ENCODE measurements at regions not wholly inside any gene's neighbourhood (a gene's known extent, or its start where the extent isn't known, plus 50 kb on each side); places are given as distances from the start of the nearest gene placed in this dataset.
A peak's percentile ranks its signal among the peaks of the same experiment; 100 is the strongest.
"Not testable (repeated sequence)": the region's sequence is repeated elsewhere in the genome, so short reads cannot be mapped to it uniquely, and the experiment has no call there.

DNA sequence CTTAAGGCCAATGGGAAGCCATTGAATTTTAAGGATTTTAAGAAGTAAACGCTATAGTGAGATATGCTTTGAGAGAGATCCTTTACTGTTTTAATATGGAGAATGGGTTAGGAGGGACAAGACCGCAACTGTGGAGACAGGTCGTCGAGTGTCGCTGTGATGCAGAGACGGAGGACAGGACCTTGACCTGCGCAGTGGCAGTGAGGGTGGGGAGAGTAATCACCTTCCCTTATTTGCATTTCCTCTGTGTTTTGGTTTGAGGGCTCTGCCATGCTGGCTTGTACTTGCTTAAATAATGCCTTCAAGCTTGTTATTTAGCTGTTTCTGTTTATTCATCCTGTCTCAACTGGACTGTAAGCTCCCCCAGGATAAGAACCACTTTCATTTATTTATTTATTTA, 345.0 kb downstream of the FBXW7 start:
- no peak for DNase-seq

DNA sequence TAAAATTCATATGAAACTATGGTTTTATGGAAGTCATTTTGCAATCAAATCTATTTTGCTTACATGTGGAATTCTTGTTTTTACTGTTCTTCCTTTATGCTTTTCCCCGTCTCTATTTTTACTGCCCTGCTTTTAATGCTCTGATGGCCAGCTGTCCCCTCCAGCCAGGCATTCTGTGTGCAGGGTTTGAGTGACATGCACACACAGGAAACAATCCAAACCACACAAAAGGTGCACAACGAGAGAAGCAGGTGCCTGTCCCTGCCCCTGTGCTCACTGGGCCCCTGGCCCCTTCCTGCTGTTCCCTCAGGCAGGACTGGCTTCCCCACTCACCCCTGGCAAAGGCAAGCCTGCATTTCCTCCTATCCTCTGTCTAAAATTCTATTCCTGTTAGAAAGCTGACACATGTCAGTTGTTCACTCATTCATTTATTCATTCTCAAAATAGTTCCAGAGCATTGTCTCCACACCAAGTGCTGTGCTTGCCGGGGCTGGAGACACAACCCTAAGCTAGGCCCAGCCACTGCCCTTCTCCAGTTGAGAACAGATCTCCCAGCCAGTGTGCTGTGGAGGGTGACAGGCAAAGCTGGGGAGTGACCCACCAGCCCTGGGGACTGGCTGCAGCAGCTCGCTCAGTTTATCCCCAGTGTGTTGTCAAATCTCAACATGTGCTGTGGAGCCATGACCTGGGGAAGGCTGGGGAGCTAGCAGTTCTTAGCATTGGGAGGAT, 346.3 kb downstream of the FBXW7 start:
- DNase-seq, result no peak

DNA sequence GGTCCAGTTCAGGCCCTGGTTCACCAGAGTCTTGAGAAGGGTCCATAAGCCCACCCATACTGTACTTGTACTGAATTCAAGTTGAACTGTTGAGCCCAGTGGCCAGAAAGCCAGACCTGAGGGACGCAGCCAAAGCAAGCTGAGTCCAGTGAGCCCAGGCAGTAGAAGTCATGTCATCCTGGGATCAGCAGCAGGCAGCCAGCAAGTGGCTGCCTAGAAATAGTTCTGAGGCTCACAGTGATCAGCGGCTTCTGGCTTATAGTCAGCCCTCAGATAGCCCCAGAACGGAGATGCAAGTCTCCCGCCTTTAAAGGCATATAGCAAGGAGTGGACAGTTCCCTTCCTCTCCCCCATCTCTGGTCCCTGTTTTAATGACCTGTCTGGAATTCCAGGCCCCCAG, 347.1 kb downstream of the FBXW7 start:
- DNase-seq, result no peak

DNA sequence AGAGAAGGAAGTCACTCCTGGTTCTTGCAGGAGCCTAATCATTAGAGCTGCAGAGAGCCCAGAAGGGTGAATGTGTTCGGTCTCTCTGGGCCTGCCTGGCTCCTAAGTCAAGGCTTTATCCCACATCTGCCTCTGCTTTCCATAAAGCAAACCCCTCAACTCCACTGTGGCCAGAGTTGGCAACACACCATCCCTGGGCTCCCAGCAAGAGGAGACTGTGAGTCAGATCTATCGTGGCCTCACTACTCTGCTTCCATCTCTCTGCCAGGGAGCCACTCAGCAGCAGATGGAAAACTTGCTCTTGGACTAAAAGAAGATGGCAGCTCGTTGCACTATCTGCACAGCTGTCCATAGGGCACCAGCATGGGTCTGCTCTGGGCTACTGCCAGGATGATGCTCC, 348.2 kb downstream of the FBXW7 start:
- DNase-seq, result no peak

DNA sequence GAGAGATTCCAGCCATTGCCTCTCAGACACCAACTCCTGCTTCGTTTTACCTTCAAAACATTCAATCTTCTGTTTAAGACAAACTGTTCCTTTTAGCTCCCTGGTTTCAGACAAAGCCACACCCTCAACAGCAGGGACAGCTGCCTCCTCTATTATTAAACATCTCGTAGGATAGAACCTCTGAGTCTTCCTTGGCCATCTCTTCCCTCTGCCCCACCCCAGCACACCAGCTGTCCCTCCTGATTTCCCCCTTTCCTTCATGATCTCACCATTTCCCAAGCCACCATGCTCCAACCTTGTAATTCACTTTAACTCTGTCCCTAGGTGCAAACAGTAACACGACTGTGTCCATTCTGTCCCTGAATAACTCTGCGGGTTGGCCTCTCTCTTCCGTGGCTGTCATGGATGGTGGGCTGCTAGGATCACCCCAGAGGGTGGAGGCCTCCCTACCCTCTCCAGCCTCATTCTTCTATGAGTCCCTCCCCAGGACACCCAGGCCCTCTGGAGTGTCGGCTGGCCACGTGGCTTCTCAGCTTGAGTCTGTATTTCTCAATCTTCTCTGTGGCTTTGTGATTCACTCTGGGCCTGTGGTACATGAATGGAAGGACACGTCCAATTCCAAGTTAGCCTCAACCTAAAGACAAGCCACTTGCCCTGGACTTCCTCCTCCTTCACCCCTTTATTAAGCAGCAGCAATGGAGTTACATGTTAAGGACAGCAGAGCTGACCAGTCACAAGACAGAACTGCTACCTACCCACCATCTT, 349.9 kb downstream of the FBXW7 start:
- no peak for DNase-seq

DNA sequence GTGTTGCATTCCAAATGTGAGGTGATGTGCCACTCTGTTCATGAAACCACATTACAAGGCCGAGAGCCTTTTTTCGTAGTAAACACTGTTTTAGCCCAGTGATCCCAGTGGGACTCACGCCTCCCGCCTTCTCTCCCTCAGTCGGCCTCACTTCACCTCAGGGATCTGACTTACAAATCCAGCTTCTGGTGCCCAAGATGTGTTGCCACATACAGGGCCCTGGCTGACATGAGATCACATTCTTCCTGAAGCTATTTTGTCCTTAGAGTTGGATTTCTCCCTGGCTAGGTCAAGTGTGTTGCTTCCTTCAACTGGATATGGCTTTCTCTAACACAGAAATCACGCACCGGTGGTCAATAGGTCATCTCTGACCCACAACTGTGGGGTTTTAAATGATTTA, 354.7 kb downstream of the FBXW7 start:
- no peak for DNase-seq

DNA sequence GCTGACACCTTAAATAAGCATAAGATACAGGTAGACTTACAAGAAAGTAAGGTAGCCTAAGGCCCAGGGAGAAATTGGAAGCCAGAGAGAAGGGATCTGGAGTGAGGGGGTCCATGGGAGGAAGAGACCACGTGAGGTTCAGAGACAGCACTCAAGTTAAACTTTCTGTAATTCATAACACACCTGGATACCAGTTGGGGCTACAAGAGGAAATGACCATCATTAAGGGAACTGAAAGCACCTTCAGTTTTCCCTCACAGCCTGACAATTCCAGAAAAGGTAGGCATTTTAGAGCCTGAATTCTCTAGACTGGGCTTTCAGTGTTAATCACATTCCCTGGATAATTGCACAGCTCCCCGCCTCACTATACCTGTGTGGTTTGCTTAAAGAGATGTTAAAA, 355.5 kb downstream of the FBXW7 start:
- no peak for DNase-seq

DNA sequence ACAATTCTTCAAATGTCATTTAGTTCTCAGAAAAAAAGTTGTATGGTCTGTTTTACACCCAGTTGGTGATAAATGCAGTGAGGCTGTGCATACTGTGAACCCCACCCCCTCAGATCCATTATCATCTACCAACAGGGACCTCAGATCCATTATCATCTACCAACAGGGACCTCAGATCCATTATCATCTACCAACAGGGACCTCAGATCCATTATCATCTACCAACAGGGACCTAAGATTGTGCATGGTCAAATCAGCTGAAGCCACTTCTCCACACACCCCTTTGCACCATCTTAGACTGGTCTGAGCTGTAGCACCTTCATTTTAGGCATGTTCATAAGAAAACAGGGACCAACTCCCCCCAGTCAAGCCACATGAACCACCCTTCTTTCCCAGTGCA, 358.4 kb downstream of the FBXW7 start:
- DNase-seq, result not testable (repeated sequence)

DNA sequence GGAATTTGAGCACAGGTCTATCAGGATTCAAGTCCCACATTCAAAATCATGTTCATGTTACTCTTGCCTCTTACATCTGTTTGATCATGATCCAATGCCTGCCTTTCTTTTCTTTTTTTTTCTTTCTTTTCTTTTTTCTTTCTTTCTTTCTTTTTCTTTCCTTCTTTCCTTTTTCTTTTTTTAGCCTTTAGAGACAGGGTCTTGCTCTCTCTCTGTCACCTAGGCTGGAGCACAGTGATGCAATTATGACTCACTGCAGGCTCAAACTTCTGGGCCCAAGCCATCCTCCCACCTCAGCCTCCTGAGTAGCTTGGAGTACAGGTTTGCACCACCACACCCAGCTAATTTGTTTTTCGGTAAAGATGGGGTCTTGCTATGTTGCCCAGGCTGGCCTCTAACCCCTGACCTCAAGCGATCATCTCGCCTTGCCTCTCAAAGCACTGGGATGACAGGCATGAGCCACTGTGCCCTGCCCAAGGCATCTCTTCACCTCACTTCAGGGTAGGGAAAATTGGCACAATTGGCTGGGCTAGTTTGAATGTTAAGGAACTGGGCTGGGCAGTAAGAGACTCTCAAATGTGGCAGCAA, 359.2 kb downstream of the FBXW7 start:
- DNase-seq, result no peak

DNA sequence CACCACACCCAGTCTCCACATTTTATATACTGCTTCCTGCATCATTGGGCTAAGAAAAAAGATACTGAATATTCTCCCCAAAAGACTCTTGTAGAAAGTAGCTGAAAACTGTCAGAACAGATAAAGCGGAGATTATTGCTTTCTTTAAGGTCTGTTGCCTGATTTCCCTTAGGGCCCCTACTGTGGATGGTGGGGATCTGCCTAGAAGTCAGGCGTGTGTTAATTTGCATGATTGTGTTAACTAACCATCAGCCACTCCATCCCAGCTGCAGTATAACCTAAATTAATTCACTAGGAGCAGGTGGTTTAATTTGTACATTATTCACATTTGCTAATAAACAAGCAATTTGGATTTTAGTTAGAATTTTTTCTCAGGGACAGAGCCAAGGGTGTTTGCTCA, 360.3 kb downstream of the FBXW7 start:
- no peak for DNase-seq

DNA sequence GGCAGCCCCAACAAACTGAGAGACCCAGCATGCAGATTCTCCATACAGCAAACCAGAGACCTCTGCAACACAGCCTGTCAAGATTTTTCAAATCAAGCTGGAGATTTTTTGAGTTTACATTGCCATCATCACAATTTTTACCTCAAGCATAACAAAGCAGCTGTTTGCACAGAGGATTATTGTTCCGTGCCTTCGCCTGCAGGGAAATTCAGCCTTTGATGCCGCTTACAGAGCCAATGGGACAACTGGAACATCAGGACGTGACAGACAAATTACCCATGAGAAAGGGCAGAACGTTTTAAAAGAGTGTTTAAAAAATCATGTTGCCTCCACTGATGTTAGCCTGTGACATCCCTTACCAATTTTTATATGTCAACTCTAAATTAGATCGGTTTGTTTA, 363.7 kb downstream of the FBXW7 start:
- no peak for DNase-seq

DNA sequence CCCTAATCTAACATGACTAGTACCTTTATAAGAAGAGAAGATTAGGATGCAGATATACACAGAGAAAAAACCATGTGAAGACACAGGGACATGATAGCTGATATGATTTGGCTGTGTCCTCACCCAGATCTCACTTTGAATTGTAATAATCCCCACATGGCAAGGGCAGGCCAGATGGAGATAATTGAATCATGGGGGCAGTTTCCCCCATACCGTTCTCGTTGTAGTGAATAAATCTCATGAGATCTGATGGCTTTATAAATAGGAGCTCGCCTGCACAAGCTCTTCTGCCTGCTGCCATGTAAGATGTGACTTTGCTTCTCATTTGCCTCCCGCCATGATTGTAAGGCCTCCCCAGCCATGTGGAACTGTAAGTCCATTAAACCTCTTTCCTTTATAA, 364.3 kb downstream of the FBXW7 start:
- DNase-seq, result no peak

DNA sequence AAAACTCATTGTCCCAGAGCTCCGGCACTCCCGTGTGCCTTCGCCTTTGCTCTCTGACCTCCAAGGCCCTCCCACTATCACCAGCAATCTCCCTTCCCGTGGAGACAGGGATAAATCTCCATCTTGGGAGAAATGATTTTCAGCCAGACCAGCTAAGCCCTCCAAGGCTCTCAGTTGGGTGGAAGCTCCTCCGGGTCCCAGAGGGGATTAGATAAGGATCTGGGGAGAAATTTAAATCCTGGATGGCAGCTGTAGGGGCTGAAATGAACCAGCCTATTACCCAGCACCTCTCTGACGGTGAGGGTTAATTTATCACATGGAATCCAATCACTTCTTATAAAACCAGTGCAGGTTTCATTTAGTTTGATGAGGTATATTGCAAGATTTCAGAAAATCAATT, 366.2 kb downstream of the FBXW7 start:
- no peak for DNase-seq

DNA sequence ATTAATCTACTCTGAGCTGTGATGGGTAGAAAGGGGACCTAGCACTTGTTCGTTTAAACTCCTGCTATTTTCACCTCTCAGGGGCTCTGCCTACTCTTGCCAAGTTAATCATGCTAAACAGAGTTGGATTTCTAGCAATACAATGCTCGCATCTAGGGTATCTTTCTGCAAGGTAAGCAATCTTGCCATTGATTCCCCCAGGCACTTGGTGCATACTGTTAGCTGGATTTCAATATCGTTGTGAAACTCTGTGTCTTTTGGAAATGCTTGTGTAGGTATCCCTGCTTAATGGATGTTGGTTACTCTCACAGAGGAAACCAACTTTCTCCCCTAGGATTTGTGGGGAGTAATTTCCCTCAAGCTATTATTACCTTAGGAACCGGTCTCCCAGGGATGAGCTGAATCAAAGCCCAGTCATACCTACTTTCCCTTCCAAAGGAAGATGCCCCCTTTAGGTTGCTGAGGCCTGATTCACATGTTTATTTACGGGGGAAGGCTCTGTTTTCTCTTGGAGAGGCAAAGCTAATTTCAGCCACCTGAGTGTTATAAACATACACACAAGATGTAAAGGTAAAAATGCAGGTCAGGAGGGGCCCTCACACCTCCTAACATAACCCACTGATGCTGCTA, 366.8 kb downstream of the FBXW7 start:
- no peak for DNase-seq

DNA sequence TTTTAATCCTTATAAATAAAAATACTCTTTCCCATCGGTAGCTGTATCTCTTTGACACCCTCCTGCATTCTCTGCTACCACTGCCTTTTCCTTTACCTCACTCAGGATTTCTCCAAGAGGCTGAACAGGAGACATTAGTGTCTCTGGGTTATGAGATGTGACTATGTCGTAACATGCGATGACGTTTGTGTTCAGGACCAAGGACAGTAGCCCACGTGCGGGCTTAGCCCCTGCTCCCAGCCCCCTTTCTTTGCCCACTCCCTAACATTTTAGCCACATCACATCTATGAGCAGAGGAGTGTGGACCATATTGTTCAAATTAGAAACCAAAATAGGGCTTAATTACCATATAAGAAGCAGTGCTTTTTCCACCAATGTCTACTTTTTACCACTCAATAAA, 369.3 kb downstream of the FBXW7 start:
- DNase-seq, result peak; percentile 31

DNA sequence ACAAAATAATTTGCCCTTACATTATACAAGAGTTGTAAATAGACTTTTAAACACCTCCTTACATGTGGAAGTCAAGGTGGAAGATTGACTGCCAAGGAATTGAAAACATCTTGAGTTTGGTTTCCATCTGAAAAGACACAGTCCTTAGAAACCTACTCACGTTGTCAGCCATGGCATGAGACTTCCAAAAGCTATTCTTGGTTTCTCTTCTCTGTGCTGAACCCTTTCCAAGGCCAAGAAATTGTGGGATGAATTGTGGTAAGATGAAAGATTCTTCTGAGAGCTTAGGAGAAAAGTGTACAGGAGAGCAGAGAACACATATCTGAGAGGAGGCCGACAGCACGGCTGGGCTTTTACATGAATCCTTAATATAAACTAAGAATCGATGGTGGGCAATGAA, 370.0 kb downstream of the FBXW7 start:
- no peak for DNase-seq

DNA sequence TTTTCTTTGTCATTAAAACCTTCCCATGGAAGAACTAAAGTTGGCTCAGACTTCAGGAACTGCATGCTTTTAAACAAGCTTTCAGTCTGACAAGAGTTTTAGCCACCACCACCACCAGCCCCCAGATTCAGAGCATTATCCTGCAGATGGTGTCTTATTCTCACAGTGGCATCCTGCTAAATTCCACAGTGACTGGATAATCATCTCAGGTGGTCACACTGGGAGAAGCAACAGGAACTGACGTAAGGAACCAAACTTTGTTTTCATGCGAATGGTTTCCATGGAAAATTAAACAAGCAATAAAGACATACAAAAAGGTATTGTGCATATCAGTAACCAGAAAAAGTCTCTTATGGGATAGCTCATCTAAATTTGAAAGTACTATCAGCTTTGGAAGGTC, 370.7 kb downstream of the FBXW7 start:
- DNase-seq, result no peak

DNA sequence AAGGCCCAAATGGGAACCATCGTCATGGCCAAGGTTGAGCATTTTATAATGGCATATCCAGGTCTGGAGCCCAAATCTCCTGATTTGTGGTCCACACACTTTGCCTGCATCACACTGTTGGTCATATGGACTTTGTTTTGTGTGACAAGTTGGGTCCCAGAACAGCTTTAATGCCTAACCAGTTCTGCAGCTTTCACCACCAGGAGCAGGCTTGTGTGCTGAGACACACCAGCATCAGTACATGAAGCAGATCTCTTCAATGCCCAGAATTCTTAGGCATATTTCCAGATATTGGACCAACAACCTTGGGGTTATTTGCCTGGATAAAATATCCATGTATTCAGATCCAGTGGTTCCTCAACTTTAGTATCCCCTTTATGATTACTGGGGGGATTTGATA, 371.3 kb downstream of the FBXW7 start:
- no peak for DNase-seq

DNA sequence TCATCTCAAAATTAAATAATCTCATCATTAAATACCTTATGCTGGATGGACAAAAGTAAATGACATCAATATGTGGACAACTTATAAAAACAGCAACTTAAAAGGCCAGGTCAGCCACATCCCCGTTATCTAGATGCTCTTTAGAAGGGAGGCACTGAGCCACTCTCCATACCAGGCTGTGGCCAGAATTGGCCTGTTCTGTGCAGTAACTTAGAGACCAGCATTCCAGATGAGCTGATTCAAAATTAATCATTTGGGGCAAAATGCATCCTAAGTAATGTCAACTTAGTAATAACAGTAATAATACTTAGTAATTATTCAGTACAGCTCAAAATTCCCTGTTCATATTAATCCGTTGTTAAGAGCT, 373.6 kb downstream of the FBXW7 start:
- no peak for DNase-seq

DNA sequence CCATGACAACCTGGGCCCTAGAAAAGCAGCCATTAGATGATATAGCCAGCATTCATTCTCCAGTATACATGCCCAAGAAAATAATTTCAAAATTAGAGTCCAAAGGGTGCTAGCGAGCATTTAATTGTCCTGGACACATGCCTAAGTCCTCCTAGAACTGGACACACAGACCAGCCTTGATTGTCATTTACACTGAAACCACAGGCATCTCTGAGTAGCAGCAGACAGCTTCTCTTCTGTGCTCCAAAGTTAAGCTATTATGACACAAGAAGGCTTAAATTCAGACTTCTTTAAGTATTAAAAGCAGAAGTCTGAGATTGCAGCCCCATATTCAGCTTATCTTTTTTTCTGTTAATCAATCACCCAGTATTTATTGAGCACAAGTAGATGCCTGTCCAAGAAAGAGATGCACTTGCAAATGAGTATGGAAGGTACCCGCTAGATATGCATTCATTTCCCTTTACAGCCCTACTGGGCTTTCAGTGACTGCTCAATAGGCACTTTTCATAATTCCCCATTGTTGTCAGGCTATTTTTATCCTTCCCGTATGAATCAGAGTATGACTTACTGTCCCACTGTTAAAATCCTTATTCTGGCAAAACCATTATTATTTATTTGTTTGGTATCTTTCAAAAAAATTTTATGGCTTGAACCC, 374.1 kb downstream of the FBXW7 start:
- DNase-seq, result peak; percentile 31

DNA sequence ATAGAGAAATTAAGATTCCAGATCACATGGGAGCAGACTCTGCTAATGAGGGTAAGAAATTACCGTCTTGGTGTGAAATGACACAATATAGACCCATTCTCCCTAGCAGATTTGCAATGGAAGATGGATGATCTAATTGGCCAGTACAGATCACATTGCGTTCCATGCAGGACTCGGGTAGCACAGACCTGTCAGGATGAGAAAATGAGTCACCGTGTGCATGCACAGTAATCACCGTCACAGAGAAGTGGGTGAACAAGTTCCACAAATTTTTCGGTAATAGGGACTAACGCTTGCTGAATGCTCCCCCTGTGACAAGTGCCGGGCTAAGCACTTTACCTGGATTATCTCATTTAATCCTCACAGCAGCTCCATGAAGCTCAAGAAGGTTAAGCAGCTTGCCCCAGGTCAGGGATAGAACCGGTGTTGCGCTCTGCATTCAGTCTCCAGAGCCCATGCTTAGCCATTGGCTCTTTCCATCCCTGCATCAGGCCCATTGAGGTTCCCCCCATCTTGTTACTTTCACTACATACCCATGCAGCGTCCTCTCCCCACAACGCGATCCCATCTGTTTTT, 375.6 kb downstream of the FBXW7 start:
- no peak for DNase-seq

DNA sequence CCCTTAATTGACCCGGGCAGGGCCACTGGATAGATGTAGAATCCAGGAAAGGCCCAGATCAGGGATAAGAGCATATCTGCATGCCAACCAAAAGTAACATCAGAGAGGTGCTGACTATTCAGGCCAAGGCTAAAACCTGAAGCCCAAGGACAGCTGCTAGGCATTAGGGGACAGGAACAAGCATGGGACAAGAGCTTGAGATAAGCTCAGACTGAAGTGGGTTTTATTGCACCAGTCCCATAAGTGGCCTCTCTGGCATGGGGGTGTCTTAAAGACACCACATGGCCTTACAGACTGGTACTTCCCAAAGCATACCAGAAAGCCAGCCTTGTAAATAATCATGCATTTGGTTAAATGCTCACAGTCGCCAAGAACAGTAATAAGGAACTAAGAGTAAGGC, 376.1 kb downstream of the FBXW7 start:
- no peak for DNase-seq

DNA sequence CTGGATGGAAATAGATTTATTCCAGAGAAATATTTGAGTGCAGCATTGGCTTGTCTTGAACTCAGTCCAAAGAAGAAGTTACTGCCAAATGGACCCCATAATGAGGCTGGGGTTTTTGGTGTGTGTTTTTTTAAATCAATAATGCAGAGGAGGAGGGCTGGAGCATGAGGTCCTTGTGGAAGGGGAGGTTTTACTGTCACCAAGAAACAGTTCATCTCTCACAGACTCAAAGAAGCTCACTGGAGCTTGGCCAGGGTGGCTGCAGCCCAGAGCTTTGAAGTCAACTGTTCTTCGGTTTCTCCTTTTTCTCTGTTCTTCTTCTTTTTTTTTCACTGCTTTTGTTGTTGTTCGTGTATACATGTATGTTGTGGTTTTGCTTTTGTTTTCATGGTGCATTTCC, 377.7 kb downstream of the FBXW7 start:
- no peak for DNase-seq
